ENCODE measurements at regions not wholly inside any gene's neighbourhood (a gene's known extent, or its start where the extent isn't known, plus 50 kb on each side); places are given as distances from the start of the nearest gene placed in this dataset.
A peak's percentile ranks its signal among the peaks of the same experiment; 100 is the strongest.
"Not testable (repeated sequence)": the region's sequence is repeated elsewhere in the genome, so short reads cannot be mapped to it uniquely, and the experiment has no call there.

DNA sequence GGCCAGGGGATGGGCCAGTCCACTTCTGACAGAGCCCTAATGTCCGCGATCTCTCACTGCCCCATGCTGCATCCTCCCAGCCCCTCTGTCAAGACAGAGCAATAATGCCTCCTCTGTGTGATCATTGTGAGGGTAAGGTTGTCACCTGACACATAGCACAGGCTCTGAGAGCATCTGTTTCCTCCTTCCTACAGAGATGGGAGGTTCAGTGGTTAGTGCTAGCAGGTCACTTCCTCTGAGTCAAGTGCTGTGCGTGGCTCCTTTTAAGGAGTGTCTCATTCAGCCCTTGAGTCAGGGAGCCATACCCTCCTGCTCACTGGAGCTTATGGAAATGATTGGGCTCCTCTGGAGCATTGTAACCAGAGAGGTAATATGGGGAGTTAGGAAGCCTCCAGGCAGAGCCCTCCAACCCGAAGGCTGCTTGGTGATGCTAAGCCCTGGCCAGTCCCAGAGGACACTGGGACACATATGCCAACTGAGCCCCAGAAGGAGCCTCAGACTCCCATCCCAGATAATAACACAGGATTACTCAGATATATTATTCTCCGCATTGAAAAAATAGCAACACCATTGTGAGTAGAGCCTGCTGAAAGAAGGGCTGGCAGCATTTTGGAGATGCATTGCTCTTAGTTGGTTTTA lies 189.0 kb downstream of the GALNT1 start:
- no peak for DNase-seq

DNA sequence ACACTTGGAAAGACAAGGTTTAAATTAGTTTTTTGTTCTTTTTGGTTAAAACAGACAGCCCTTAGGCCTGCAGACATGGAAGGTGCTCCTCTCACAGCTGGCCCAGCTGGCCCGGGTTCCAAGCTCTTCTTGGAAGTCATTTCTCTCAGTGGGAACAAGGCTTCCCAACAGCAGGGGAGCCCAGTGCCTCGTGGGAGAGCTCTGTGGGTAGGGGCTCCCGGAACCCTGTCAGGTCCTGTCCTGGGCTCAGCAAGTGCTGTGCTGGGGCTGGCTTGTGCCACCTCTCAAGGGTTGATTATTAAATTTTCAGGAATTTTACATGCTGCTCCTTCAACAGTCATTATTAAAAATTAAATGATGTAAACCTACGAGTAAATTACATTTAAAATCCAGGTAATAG lies 189.6 kb downstream of the GALNT1 start:
- no peak for DNase-seq

DNA sequence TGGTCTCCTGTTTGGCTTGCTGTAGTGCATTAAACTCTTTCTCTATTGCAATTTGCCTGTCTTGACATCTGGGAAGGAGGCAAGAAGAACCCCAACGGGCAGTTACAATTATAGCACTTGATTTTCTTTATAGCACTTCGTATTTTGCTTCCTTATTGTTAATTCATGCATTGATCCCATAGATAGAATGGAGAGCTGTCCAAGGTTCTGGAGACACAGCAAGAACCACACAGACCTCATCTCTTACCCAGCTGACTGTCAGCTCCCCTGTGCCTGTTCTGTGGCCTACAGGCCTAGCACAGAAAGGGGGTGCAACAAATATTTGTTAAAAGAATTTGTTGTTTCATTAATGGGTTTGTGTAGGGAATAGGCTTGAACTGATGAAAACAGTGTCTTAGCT lies 194.3 kb downstream of the GALNT1 start:
- no peak for DNase-seq

DNA sequence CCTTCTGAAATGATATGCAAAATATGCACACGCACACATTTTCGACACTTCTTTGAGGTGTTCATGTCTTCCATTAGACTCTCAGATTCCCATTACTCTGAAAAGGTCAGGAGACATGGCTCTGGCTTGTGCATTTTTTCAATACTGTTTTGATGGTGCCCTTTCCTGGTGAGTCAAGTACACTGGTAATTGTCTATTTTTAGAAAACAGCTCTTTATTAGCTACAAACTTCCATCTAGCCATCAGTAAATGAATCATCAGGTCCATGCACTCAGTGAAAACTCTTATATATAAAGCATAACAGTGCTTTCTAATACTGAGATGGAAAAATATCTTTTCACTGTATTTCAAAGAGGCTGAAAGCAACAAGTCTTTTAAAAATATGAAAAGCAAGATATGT lies 194.9 kb downstream of the GALNT1 start:
- DNase-seq, result no peak

DNA sequence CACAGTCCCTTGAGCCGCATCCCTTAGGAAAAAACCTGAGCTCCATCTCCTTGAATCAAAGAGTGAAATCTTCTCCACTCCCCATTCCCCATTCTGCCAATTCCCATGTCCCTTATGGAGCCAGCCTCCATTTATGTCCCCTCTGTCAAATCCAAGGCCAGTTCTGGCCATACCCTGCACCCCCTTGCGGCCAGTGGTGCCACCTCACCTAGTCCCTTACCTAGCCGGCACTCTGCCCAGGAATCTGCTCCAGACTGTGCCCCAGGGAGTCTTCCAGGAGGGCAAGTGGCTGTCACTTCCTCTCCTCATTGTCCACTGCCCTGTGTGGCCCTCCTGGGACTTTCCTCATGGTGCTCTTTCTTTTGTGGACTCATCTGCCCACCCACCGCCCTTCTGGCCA lies 195.4 kb upstream of the RMP24 start:
- DNase-seq, result no peak

DNA sequence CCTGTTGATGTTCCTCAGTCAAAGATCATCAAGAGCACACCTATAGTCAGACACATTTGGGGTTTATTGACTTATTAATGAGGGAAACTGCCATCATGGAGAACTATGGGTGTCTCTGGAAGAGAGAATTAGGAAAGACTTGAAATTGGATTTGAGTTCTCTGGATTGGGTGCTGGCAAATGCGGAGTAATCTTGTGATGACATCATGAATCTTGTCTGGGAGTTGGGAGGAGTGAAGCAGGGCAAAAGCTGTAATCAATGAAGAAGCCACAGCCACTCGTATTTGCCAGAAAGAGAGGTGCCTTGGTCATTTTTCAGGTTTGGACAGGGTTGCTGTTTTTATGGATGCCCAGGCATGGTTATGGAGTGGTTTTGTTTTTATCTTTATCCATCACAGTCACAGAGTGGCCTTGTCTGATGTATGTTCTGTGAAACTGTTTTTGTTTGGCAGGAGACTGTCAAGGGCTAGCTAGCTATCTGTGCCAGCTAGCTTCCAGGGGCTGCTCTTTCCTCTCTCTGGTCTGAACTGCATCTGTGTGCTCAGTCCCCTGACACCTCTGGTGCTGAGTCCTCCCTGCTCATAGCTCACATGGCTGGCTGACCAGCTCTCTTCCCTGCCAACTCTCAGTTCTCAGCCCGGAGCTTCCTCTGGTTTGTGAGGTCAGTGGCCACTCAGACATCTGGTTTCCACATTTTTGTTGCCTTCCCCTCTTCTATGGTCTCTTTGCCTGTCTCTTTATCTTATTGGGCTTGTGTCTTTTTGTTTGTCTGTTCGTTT lies 193.4 kb upstream of the RMP24 start:
- no peak for DNase-seq

DNA sequence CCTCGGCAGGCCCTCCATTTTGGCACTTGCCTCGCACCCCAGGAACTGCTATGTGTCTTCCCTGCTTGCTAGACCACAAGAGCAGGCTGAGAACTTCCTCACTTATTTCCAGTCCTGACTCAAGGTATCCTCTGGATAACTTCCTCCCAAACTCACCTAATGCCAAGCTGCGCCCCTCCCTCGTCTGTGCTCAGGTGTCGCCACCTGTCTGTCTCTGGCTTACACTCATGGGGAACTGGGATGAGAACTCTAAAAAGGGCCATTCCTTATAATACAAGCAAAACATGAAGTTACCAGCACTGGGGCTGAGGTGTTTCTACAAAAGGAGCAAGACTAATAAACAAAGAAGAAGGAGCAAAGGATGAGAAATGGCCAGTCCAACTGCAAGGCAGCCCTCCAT lies 191.5 kb upstream of the RMP24 start:
- no peak for DNase-seq

DNA sequence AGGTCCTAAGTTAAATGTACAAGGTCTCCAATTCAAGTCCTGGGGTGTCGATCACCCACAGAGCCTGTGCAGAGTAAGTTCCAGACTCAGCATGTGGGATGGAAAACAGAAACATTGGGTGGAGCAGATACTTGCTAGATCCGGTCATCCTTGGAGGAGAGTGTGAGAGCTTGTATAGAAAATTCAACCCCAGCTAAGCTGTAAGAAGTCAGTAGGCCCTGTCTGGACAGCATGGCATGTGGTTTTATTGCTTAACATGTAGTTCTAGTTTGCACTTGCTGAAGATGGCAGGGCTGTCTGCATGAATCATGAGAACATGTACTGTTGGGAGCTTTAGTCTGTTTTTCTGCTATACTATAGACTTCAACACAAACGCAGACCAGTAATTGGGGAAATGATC lies 189.6 kb upstream of the RMP24 start:
- no peak for DNase-seq

DNA sequence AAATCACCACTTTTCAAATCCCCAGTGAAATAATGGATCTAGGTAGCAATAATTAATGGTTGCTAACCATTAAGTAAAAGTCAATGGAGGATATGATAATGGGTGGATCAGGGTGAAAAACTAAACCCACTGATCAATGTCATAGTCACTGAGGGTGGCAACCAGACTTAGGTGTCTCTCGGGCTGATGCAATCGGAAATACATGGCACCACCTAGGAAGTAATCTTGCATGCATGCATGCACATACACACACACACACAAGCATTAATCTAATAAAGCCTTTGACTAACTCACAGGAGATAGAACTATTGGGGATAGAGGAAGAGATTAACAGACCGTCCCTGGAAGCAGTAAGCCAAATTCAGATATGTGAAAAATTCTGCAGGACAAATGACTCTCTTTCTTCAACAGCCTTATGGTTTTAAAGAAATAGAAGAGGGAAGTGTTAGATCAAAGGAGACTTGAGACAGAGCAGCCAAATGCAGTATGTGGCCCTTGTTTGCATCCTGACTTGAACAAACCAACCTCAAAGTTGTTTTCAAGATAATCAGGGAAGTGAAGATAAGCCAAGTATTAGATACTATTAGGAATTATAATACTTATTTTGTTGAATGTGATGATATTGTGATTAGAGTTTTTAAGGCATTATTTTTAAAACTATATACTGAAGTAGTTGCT lies 186.0 kb upstream of the RMP24 start:
- DNase-seq, result no peak

DNA sequence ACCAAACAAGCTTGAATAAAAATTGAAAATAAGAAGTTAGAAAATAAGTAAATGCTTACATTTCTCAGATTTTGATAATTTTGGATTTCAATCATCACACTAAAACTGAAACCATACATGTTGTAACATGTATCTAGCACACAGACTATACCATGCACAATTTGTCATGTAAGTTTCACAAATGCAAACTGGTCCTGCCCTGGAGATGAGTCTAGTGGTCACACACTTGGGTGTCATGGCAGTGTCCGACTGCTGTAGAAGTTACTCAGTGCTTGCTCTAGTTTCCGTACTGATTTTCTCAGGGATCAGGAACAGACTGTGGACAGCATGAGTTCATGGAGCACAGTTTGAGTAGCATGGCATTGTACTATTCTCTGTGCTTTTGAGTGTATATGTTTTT lies 182.9 kb upstream of the RMP24 start:
- DNase-seq, result no peak

DNA sequence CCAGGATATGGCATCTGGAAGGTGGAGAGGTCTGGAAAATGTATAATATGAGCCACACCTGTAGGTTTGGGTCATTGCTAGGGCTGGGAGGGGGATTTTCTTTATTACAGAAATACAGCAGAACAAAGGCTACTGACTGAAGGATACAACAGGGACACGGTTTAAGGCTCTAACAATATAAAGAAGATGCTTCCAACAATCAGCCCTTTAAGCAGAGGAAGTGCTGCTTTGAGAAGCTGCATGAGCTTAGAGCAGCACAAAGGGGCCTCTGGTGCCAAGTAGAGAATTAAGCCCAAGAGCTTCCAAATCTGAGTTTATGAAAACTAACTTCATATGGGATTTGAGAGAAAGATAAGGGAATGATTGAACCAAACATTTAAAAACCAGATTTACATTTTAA lies 174.5 kb upstream of the RMP24 start:
- no peak for DNase-seq

DNA sequence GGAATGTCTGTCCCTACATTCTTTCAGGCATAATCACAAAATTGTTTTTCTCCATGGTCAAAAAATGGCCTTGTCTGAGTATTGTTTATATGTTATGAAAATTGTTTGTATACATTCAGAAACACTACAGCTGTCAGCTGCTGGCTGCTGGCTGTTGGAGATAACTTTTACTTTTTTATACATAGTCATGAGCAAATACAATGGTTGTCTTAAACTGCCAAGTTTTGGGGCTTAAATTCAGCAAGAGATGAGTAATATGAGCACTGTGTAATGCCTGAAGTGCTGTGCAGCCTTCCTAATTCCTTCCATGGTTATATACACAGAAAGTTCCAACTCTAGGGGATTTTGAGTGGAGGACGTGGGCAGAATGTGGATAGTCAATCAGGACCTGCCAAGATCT lies 168.9 kb upstream of the RMP24 start:
- no peak for DNase-seq

DNA sequence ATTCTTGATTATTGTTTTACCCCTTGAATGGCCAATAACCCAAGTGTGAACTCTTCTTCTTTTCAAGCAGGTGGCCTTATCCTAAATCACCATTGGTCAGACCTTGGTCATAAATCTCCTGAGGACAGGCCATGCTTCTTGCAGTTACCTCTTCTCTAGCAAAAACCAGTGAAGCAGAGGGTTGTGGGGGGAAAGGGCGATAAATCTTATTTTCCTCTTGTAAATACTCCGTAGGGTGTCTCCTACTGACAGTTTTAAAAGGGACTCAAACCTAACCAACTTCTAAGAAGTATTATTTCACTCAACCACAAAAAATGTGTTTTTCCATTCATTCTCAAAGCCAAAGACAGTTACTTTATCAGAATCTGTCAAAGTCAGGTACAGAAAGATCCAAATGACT lies 168.1 kb upstream of the RMP24 start:
- no peak for DNase-seq

DNA sequence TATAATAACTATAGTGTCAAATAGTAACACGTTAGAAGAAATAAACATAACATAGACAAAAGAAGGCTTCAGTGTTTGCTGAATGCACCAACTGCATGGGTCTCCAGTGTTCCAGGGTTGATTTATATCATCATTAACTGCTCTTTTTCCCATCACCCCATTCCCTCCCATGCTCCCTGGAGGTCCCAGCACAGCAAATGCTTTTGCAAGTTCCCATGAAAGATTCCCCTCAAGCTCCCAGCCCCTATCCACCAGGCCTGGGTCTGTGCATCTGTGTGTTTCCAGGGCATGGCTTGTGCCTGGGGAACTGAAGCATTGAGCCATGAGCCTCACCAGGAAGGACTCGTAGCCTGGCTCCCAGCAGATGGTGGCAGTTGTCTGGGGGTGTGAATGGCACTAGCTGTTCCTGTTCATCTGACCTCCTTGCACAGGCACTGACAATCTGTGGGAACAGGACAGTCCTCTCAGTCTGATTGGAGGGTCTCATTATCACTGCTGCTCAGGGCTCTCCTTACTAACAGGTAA lies 164.6 kb upstream of the RMP24 start:
- DNase-seq, result no peak

DNA sequence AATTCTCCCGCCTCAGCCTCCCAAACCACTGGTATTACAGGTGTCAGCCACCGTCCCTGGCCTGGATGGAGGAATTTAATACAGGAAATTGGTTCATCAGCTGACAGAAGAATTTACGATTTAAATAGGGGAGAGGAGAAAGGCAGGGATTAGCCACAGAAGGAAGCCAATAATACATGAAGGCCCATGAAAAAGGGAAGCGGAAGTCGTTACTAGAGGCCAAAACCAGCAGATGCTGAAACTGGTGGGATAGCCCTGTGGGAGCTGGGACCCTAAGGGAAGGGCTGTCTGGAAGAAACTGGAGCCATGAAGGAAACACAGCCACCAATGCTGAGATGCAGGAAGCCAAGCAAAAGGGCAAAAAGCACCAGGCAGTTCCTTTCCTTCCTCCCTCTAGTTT lies 163.7 kb upstream of the RMP24 start:
- DNase-seq, result no peak

DNA sequence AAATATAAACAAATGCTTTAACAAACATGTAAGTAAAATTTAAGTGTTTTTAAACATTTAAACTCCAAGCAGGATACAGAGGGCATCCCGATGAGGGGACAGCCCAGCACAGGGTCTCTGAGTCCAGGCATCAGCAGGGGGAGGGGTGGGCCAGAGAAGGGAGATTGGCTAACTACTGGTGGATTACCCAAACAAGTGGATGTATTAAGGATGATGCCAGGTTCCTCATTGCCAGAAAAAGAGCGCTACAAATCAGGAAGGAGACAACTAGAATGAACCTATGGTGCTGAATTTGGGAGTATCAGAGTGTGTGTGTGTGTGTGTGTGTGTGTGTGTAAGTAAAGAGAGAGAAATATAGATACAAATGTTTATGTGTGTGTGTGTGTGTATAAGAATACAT lies 162.0 kb upstream of the RMP24 start:
- DNase-seq, result no peak

DNA sequence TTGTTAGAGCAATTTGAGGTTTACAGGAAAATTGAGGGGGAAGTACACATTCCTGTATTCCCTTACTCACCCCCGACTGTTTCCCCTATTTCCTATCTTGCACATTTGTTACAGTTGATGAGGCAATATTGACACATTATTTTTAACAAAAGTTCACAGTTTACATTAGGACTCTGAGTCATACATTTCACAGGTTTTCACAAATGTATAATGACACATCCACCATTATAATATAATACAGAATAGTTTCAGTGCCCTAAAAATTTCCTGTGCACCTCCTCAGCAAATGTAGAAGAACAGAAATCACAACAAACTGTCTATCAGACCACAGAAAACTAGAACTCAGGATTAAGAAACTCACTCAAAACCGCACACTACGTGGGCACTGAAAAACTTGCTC lies 160.6 kb upstream of the RMP24 start:
- DNase-seq, result peak; percentile 50

DNA sequence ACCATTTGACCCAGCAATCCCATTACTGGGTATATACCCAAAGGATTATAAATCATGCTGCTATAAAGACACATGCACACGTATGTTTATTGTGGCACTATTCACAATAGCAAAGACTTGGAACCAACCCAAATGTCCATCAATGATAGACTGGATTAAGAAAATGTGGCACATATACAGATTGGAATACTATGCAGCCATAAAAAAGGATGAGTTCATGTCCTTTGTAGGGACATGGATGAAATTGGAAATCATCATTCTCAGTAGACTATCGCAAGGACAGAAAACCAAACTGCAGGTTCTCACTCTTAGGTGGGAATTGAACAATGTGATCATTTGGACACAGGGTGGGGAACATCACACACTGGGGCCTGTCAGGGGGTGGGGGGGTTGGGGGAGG lies 157.5 kb upstream of the RMP24 start:
- DNase-seq, result not testable (repeated sequence)

DNA sequence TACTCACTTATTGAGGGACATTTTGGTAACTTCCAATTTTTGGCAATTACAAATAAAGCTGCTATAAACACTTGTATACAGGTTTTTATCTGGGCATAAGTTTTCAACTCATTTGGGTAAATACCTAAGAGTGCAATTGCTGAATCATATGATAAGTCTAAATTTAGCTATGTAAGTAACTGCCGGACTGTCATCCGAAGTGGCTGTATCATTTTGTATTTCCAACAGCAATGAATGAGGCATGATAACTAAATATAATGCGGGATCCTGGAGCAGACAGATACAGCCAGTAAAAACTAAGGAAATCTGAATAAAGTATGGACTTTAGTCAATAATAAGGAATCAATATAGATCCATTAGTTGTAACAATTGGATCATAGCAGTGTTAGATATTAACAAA lies 156.5 kb upstream of the RMP24 start:
- DNase-seq, result no peak

DNA sequence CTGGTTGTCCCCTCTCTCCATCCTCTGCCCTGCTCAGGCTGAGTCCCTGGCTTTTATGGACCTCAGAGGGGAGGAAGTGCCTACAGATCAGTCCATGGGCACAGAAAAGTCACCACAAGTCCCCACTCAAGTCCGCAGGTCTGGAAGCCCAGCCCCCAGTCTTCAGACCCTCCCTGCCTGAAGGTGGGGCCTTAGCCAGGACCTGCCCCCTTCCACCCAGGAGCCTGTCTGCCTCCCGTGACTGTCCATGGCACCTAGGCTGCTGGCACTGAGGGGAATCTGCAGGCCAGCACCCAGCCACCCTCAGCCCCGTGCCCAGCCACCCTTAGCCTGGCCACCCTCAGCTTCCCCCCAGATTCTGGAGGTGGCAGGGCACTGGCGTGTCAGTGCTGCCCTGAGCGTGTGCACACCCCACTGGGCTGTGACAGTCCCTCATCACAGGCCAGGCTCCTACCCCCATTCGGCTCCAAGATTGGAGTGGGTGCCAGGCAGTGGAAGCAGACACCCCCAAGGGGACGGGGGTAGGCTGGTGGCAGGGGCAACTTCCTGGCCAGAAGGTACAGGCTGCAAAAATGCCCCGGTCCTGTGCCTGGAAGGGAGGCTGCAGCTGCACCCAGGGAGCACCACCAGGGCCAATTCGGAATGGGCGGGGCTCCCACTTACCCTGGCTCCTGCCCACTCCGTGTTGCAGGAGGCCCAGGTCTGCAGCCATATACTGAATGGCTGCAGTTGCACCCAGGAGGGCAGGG lies 154.7 kb upstream of the RMP24 start:
- no peak for DNase-seq

DNA sequence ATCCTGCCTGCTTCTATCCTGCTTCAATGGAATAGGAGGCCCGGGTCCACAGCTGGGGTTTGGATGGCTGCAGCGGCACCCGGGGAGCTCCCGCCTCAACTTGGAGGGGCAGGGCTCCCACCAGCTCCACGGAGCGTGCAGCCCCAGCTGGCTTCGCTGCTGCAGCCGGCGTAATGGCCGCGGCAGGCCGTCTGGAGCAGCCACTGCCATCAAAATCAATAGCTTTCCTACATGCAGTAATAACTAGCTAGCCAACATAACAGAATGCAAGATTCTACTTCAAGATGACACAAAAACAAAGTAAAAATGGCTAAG lies 154.2 kb upstream of the RMP24 start:
- DNase-seq, result no peak

DNA sequence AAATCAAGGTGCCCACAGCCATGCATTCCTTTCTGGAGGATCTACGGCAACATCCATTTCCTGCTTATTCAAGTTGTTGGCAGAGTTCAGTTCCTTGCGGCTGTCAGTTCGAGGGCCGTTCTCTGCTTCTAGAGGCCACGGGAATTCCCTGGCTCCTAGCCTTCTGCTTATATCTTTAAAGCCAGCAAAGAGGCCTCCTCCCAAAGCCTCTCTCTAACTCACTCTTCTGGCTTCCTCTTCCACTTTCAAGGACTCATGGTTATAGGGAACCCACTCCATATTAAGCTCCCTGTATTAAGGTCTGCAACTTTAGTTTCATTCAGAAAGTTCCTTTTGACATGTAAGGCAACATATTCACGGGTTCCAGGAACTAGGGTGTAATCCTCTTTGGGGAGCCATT lies 150.1 kb upstream of the RMP24 start:
- no peak for DNase-seq

DNA sequence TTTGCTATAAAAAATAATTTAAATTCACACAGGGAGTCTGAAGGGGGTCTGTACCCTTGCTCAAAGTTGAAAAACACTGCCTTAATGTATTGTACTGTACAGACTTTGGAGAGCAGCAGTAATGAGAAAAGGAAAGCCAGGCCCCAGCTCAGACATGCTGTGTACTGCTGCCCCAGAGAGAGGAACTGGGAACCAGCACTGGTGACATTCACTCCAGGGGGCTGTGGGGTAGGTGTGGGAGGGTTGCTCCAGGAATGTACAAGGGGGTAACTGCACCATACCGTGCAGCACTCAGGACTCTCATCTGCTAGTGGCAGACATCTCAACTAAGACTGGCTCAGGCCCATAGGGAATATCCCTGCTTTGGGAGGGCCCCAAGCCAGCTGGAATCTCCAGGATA lies 146.0 kb upstream of the RMP24 start:
- DNase-seq, result no peak
